Endothelial cell of umbilical vein (primary cell): ENCODE measurements at regions not wholly inside any gene's neighbourhood (a gene's known extent, or its start where the extent isn't known, plus 50 kb on each side); places are given as distances from the start of the nearest gene placed in this dataset.
"Not testable (repeated sequence)": the region's sequence is repeated elsewhere in the genome, so short reads cannot be mapped to it uniquely, and the experiment has no call there.

ENCODE experiments used
- BruUV-seq: library from RNA; stranded (reverse); fragments of 400-500 nt; replicated peaks from 2 replicates; lab custom pipeline; 2021; lab: Mats Ljungman, UMichigan
- CTCF ChIA-PET: fragments of 300-600, 350-600 bp; sonication (Branson Sonifier 250); formaldehyde crosslinking; loops from one replicate; lab custom pipeline; 2021; ENCODE audit warnings: antibody characterized with exemption, inconsistent platforms; lab: Charles Lee
- POLR2A ChIA-PET: fragments of 300-600, 350-600 bp; sonication (Branson Sonifier 250); formaldehyde crosslinking; loops from one replicate; lab custom pipeline; 2021; ENCODE audit warnings: antibody characterized with exemption, inconsistent platforms; lab: Charles Lee
- DNase-seq: peaks from one replicate; pipeline ENCODE4 v3.0.0-alpha.2; 2011; ENCODE audit warnings: low read depth, low spot score
- FAIRE-seq: peaks from 2 replicates; lab custom pipeline; 2011; peaks lifted over from hg19 to GRCh38; lab: Jason Lieb, UNC
- H2AFZ ChIP-seq: 2 replicates; pipeline ENCODE4 v1.6.0; 2012; ENCODE audit warnings: low read depth, low read length, control low read depth, inconsistent platforms
- H3K27ac ChIP-seq: 2 replicates; pipeline ENCODE4 v1.5.1; 2011; ENCODE audit warnings: low read depth, mild to moderate bottlenecking, control low read depth, low read length, moderate library complexity; ENCODE audit not compliant: insufficient read depth
- H3K27me3 ChIP-seq, 2 experiments: 2 replicates each; pipeline versions ENCODE4 v1.6.0 to v1.6.1; 2011; ENCODE audit warnings: low read length in 2 of 2, mixed read lengths in 1 of 2; ENCODE audit not compliant: control insufficient read depth in 2 of 2, insufficient read depth in 2 of 2
- H3K36me3 ChIP-seq, 2 experiments: 2 replicates in 1 of 2; 3 replicates in 1 of 2; pipeline ENCODE4 v1.5.1; 2011; ENCODE audit warnings: low read length in 2 of 2, mild to moderate bottlenecking in 1 of 2, moderate library complexity in 1 of 2; ENCODE audit not compliant: control insufficient read depth in 2 of 2, insufficient read depth in 2 of 2; ENCODE audit errors: extremely low read depth in 1 of 2
- H3K4me1 ChIP-seq: 3 replicates; pipeline ENCODE4 v1.5.1; 2011; ENCODE audit warnings: mild to moderate bottlenecking, low read length; ENCODE audit not compliant: control insufficient read depth, insufficient read depth; ENCODE audit errors: extremely low read depth
- H3K4me2 ChIP-seq: 2 replicates; pipeline ENCODE4 v1.6.1; 2011; ENCODE audit warnings: low read length, control low read depth, mixed read lengths; ENCODE audit not compliant: insufficient read depth
- H3K4me3 ChIP-seq, 3 experiments: fragments of 200-600 bp in 1 of 3; sonication (generic), shearing (Covaris generic) in 1 of 3; replicated peaks in 1 of 3; 2 replicates each; pipeline ENCODE4 v1.5.1; 2011 to 2016; ENCODE audit warnings: control low read depth in 3 of 3, low read length in 3 of 3, mild to moderate bottlenecking in 2 of 3, inconsistent platforms in 1 of 3, low read depth in 1 of 3, moderate library complexity in 1 of 3; ENCODE audit not compliant: insufficient read depth in 1 of 3
- H3K79me2 ChIP-seq: 2 replicates; pipeline ENCODE4 v1.6.0; 2012; ENCODE audit warnings: low read length, inconsistent platforms; ENCODE audit not compliant: control insufficient read depth, insufficient read depth
- H3K9ac ChIP-seq: replicated peaks from 2 replicates; pipeline ENCODE3; 2011; ENCODE audit warnings: low read length, control low read depth; ENCODE audit not compliant: insufficient read depth; ENCODE audit errors: extremely low read depth
- H3K9me1 ChIP-seq: replicated peaks from 3 replicates; pipeline ENCODE4 v1.6.0; 2011; ENCODE audit warnings: mild to moderate bottlenecking, low read length; ENCODE audit not compliant: control insufficient read depth, insufficient read depth; ENCODE audit errors: extremely low read depth
- H3K9me3 ChIP-seq: replicated peaks from 2 replicates; pipeline ENCODE4 v1.5.1; 2012; ENCODE audit warnings: low read length, inconsistent platforms; ENCODE audit not compliant: control insufficient read depth, insufficient read depth
- H4K20me1 ChIP-seq: replicated peaks from 2 replicates; pipeline ENCODE3; 2011; ENCODE audit warnings: mild to moderate bottlenecking, low read length; ENCODE audit not compliant: control insufficient read depth, insufficient read depth; ENCODE audit errors: extremely low read depth
- CTCF ChIP-seq, 2 donors: IDR thresholded peaks; 1 replicate in 1 of 2; 2 replicates in 1 of 2; pipeline ENCODE4 v1.5.1; 2011; ENCODE audit warnings: low read length in 2 of 2, mild to moderate bottlenecking in 2 of 2, moderate library complexity in 2 of 2, control low read depth in 1 of 2, inconsistent platforms in 1 of 2, low read depth in 1 of 2; ENCODE audit not compliant: insufficient read depth in 1 of 2; ENCODE audit errors: extremely low read depth in 1 of 2
- EZH2 ChIP-seq: IDR thresholded peaks from 2 replicates; pipeline ENCODE4 v1.6.1; 2012; ENCODE audit warnings: borderline replicate concordance, low read depth, mild to moderate bottlenecking, moderate library complexity, low read length, inconsistent platforms; ENCODE audit not compliant: severe bottlenecking
- FOS ChIP-seq: IDR thresholded peaks from 2 replicates; pipeline ENCODE4 v1.6.1; 2011; ENCODE audit warnings: mild to moderate bottlenecking, low read length, moderate library complexity, borderline replicate concordance; ENCODE audit not compliant: insufficient read depth
- GATA2 ChIP-seq: IDR thresholded peaks from 2 replicates; pipeline ENCODE4 v1.7.0; 2011; ENCODE audit warnings: low read depth, mild to moderate bottlenecking, moderate library complexity, mixed read lengths, low read length; ENCODE audit not compliant: insufficient read length, insufficient read depth
- JUN ChIP-seq: IDR thresholded peaks from 2 replicates; pipeline ENCODE4 v1.6.1; 2011; ENCODE audit warnings: borderline replicate concordance, low read depth; ENCODE audit not compliant: insufficient read length, insufficient read depth
- MAX ChIP-seq: IDR thresholded peaks from 2 replicates; pipeline ENCODE4 v1.6.1; 2011; ENCODE audit not compliant: insufficient read depth, insufficient read length
- MYC ChIP-seq: IDR thresholded peaks from one replicate; pipeline ENCODE4 v1.6.1; 2011; ENCODE audit warnings: mild to moderate bottlenecking, low read depth, low read length
- POLR2A ChIP-seq: IDR thresholded peaks from 2 replicates; pipeline ENCODE4 v1.6.1; 2012; ENCODE audit warnings: low read depth, mild to moderate bottlenecking, control low read depth, low read length
- POLR2AphosphoS5 ChIP-seq: IDR thresholded peaks from 2 replicates; pipeline ENCODE4 v1.6.1; 2012; ENCODE audit warnings: low read depth, mild to moderate bottlenecking, control low read depth, low read length, moderate library complexity; ENCODE audit not compliant: insufficient read depth
- dilution Hi-C: fragments of 300-500 bp; cut with MboI; formaldehyde crosslinking; loops from one replicate; pipeline ENCODE4 v1.15.0; 2019; ENCODE audit warnings: low sequenced_read_pairs; ENCODE audit not compliant: extremely low pct_ligation_motif_present
- intact Hi-C: fragments of 100-400 bp; cut with micrococcal nuclease; formaldehyde crosslinking; loops from one replicate; pipeline ENCODE4 v1.10.0; 2022

GRCh38 chr6:834190-834589 lies 141.3 kb upstream of the EXOC2 start:
- H3K27ac ChIP-seq = no peak overlapping the region
- H3K9ac ChIP-seq = no peak overlapping the region
- no peaks in the 10 kb centered on the region for H3K36me3 ChIP-seq
- ChIA-PET POLR2A (no interaction called here), CTCF (no interaction called here)
- no peak overlapping the region for H3K4me2 ChIP-seq
- no peaks in the 10 kb centered on the region for H3K27me3 ChIP-seq
- H3K9me1 ChIP-seq = no peaks in the 10 kb centered on the region
- no peak for TF ChIP-seq GATA2
- no peak for TF ChIP-seq MAX
- no peak for TF ChIP-seq FOS
- TF ChIP-seq CTCF (IDR thresholded peaks at IDR 0.05; ENCODE audit: extremely low read depth in 1 of 2, insufficient read depth in 1 of 2, low read depth in 1 of 2, low read length in 2 of 2) = no peak
- no peak for TF ChIP-seq MYC
- TF ChIP-seq POLR2AphosphoS5 = no peak
- TF ChIP-seq POLR2A = no peak
- no peak for TF ChIP-seq EZH2
- no peak for TF ChIP-seq JUN
- no peaks in the 10 kb centered on the region for H3K79me2 ChIP-seq
- intact Hi-C loops = no loop called here
- H2AFZ ChIP-seq = no peak overlapping the region
- no peaks in the 10 kb centered on the region for H3K4me1 ChIP-seq
- no peak for DNase-seq
- H4K20me1 ChIP-seq = no peaks in the 10 kb centered on the region
- no peak overlapping the region for H3K4me3 ChIP-seq
- dilution Hi-C loops = no loop called here
- peak; percentile 85 for FAIRE-seq
- H3K9me3 ChIP-seq = peaks cover 2% of the 10 kb centered on the region
- BruUV-seq = no TSS peak

GRCh38 chr6:832804-833203 lies 139.9 kb upstream of the EXOC2 start:
- intact Hi-C loops, H3K4me3 ChIP-seq, H3K9ac ChIP-seq, dilution Hi-C loops, H3K4me1 ChIP-seq, DNase-seq, FAIRE-seq, H2AFZ ChIP-seq, H4K20me1 ChIP-seq, H3K9me3 ChIP-seq, CTCF ChIA-PET, H3K79me2 ChIP-seq, BruUV-seq, H3K27ac ChIP-seq, POLR2A ChIA-PET, H3K9me1 ChIP-seq, H3K36me3 ChIP-seq, H3K4me2 ChIP-seq, H3K27me3 ChIP-seq: not testable (repeated sequence)
